OCI-LY1 (cell line): ENCODE measurements at regions not wholly inside any gene's neighbourhood (a gene's known extent, or its start where the extent isn't known, plus 50 kb on each side); places are given as distances from the start of the nearest gene placed in this dataset.

Experiments used
- CTCF ChIP-seq: fragments of 200-600 bp; sonication (generic), shearing (Covaris generic); IDR thresholded peaks from 2 replicates; pipeline ENCODE4 v1.5.1; 2017; ENCODE audit warnings: mild to moderate bottlenecking, antibody characterized with exemption, low read length, moderate library complexity, mixed read lengths
- EZH2 ChIP-seq: fragments of 200-600 bp; sonication (generic), shearing (Covaris generic); IDR thresholded peaks from 2 replicates; pipeline ENCODE4 v1.8.0; 2017; ENCODE audit warnings: borderline replicate concordance, mixed run types, mild to moderate bottlenecking, antibody characterized with exemption, low read length, moderate library complexity, mixed read lengths

- TF ChIP-seq CTCF (no peak), EZH2 (no peak)
Observed at GRCh38 chr1:39110882-39111281, 84.7 kb downstream of the NDUFS5 start.
